ENCODE measurements at regions not wholly inside any gene's neighbourhood (a gene's known extent, or its start where the extent isn't known, plus 50 kb on each side); places are given as distances from the start of the nearest gene placed in this dataset.
"Not testable (repeated sequence)": the region's sequence is repeated elsewhere in the genome, so short reads cannot be mapped to it uniquely, and the experiment has no call there.

DNA sequence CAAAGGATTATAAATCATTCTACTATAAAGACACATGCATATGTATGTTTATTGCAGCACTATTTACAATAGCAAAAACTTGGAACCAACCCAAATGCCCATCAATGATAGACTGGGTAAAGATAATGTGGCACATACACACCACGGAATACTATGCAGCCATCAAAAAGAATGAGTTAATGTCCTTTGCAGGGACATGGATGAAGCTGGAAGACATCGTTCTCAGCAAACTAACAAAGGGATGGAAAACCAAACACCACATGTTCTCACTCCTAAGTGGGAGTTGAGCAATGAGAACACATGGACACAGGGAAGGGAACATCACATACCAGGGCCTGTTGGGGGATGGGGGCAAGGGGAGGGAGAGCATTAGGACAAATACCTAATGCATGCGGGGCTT lies 133.2 kb downstream of the ATXN3L start:
- DNase-seq: not testable (repeated sequence)

DNA sequence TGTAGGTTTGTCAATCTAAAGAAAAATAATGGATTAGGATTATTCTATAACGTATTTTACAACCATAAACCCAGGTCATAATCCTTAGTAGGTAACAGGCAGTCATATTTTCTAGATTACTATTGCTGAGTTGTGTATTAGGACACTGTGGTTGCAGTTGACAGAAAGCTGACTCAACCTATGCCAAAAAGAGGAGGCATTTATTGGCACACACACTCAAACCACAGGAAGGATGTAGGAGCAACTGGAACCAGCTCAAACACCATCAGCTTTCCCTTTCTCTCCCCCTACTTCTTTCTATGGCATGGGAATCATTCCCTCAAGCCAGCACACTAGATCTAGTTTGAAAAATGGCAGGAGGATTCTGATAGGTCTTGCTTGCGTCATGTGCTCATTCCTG lies 136.4 kb upstream of the FAM9C start:
- DNase-seq: no peak

DNA sequence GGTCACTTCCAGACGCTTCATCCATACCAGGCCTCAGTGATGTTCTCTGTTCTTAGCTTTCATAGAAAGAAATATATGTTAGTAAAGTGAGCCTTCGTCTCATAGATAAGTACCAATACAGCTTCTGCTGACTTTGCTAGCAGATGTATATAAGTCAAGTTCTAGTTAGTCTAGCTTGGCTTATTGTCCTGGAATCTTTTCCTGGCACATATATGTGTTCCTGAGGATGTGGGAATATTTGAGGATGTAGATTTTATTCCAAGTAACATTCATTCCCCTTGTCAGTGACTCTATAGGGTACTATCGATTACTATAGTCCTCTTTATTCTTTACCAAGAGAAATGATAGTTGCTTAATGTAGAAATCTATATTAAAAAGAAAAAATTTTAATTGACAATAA lies 135.2 kb upstream of the FAM9C start:
- no peak for DNase-seq

DNA sequence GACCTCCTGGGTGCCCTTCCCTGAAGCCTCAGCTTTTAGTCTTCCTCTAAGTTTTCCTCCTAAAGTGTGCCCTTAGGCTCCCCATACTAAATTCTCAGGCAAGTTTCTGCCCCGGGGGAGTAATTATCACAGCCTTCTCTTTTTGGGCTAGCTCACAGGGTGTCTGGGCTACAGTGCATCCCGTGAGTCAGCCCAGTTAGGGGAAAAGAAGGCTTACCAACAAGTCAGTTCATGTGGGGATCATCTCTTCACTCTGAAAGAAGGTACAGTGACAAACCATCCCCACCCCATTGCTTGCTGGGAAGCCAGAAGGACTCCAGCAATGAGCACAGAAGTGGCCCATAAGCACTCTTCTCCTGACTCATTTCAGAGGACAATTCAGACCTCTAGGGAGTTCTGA lies 134.7 kb upstream of the FAM9C start:
- no peak for DNase-seq

DNA sequence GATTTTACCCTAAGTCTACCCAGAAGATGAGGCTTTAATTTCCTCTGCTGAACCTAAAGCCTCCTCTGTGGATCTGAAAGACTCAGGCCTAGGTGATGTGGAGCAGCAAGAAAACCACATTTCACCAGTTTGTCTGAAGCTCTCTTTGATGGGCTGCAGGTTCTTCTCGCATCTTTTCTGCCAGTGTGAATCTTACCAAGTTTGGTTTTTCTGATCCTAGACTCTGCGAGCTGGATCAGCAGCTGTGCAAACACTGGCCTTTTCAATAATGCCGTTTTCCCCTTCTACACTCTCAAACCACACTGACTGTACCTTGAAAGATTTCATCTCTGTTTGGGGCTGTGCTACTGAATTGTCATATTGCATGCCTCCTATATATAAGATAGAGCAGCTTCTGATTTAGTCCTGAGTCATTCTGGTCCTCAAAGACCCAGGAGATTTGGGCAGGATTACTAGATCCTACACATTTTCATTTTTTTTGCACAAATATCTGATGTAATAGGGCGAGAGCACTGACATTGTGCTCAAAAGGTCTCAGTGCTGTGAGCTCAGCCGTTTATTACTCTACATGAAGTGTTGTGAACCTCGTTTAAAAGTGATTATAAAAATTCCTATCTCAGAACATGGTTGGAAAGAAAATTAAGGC lies 133.6 kb upstream of the FAM9C start:
- no peak for DNase-seq

DNA sequence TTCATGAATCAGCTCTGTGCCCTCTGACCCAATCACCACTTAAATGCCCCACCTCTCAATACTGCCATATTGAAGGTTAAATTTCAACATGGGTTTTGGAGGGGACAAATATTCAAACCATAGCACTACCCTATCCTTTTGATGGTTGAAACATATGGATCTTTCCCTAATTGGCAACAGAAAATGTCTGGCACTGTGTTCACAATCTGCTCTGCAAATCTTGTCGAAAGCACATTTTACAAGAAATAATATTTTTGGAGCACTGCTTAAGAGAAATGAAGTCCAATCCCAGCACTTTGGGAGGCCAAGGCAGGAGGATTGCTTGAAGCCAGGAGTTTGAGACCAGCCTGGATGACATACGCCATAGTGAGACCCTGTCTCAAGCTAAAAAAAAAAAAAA lies 130.6 kb upstream of the FAM9C start:
- DNase-seq: no peak

DNA sequence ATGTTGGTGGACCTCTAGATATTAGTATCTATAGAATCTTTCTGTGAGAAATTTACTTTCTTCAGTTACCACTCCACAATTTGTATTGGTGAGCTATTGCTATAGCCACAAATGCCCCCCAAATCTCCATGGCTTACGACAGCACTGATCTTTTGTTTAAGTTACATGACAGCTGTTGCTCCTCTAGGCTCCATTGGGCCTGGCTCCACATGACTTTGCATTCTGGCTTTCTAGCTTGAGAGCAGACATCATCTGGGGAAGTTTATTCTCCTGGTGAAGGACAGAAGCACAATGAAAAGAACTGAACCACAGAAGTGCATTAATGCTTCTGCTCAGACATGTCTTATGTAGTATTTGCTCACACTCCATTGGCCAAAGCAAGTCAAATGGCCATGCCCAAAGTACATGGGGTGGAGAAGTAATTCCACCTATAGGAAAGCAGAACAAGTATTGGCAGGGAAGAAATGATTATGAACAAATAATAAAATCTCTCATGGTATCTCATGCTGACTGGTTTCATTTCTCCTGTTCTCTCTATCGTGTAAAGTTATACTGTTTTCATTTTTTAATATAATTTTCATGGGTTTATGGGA lies 126.6 kb upstream of the FAM9C start:
- no peak for DNase-seq

DNA sequence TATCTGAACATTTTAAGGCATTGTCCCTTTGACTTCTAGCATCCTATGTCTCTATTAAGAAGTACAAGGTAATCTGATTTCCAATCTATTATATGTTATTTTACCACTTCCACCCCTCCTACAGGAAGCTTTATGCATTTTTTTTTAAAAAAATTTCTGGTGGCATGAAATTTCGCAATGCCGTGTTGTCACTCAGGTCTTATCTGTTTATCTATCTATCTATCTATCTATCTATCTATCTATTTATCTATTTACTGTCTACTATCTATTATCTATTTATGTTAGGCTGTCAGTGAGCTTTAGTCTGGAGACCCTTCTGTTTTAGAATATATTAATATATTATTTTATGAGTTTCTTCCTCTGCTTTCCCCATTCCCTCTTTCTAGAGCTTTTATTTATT lies 125.3 kb upstream of the FAM9C start:
- no peak for DNase-seq

DNA sequence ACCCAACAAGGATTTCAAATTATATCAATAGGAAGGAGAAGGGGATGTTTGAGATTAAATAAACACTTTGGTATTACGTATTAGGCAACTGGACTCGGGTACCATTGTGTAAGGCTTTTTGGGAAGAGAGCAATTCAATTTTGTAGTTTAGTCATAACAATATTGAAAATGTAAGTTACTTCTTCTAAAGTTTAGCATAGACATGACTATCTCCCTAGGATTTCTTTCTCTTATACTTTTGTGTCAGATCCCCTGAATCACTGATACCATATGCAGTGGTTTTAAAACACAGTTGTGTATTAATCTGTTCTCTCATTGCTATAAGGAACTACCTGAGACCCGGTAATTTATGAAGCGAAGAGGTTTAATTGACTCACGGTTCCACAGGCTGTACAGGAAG lies 123.8 kb upstream of the FAM9C start:
- no peak for DNase-seq

DNA sequence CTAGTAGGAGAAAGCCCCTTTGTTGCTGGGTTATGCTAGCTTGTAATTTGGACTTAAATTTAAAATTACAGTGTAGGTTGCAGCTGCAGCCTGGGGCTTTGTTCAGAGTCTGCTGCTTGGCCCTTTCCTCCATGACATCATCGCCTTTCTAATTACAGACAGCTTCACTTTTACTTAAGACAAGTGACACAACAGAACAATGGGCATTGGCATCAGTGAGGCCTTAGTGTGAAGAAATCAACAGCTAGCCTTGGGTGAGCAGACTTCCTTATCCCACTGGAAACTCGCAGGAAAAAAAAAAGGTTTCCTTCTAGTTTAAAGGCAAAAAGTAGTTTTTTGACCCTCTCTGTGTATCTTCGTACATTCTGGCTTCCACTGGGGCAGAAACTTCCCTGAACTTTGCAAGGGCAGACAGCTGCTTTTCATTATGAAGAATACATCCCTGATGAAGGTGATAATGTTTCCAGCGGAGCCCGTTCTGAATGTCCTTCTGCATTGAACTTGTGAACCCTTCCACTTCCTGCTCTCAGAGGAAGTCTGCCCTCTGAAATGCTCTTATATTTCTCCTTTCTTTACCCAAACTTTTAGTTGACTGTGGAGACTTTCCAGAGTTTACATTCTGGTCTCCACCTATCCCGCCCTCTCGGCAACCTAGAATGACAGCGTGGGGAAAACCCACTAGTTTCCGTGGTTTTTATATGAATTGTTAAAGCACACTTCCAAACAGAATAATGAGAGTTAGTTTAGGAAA lies 123.2 kb upstream of the FAM9C start:
- DNase-seq: no peak

DNA sequence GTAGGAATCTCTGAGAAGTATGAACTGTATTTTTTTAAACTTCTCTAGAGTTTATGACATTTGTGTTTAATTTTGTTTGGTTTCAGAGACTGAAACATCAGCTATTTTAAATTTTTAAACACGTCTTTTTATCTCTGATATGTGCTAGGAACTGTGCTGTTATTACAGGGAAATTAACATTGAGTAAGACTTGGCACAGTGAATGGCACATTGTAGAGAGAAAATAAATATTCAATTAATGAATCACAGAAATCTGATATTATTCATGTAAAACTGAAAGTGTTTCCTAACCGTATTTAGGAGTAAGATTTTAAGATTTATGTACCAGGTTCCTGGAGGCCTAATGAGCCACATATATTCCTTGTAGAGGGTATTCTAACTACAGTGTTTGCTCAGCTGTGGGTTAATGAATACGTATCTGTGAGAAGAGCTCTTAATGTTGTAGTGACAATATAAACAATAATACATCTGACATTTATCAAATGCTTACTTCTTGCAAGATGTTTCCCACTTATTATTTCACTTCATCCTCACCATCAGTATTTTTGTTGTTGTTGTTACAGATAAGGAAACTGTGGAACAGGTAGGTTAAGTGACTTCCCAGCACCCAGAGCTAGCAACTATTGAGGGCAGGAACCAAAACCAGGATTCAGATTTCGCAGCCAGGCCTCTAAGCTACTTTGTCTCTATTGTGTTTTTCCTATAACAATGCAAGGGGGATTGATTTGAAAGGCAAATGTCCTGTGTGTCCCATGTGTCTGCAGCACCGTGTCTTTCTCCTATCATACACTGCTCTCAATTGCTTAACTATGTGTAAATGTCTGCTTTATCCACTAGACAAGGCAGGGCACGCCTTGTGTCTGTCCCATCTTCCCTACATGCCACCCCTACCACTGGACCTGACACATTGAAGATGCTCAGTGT lies 121.1 kb upstream of the FAM9C start:
- no peak for DNase-seq

DNA sequence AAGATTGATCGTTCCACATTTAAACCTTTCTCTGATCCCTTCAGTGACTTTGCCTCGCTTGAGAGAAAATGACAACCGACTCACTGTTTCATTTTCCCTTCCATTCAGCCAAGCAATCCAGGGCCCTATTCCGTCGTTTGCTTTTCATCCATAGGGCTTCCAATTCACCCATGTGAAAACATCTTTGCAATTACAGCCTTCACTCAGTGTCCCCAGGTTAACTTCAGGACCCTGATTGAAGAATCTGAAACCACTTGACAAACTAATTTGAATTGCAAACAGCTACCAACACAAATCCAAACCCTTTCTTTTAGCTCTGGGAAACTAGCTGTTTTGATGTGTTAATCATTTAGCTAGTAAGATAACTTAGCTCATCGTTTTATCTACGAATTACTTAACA lies 120.2 kb upstream of the FAM9C start:
- no peak for DNase-seq

DNA sequence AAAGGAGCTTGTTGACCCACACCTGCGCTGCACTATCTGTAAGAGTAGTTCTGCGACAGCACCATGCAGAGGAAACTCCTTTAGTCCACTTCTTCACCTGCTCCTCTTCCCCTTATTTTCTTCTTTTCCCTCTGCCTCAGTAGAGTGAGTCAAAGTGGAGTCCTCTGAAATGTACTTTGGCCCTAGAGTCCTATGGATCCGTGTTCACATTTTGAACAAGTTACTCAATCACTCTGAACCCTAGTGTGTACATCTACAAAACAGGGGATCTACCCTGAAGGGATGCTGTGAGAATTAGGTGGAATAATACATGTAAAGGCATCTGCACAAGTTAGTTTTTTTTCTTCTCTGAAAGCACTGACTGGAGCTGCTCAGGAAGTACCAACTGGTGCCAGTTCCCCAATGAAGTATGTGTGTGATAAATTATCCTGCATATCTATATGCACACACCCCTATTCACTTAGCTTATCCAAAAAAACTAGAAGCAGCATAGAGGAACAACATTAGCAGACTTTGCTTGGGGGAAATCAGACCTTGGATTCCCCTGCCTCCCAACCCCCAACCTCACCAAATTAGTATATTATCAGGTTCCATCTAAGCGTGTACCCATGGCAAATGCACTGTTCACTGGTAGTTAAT lies 118.5 kb upstream of the FAM9C start:
- no peak for DNase-seq

DNA sequence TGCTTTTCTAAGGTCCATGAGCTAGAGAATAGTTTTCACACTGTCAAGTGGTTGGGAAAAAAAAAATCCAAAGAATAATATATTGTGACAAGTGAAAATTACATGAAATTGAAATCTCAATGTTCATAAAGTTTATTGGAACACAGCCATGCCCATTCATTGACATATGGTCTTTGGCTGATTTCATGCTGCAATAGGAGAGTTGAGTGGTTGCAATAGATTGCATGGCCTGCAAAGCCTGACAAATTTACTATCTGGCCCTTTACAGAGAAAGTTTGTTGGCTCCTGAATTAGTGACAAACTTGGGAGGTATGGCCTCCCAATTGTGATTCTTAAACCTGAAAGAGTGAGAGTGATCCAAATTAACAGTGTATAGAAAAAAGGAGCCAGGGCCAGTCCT lies 115.5 kb upstream of the FAM9C start:
- DNase-seq: no peak

DNA sequence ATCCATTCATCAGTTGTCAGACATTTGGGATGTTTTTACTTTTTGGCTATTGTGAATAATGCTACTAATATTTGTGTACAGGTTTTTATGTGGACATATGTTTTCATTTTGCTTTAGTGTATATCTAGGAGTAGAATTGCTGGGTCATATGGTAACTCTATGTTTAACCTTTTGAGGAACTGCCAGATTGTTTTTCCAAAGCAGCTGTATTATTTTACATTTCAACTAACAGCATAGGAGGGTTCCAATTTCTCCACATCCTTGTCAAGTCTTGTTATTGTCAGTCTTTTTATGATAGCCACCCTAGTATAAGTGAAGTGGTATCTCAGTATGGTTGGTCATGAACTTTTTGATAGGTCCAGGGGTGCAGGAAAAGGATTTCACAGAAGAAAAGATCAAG lies 114.5 kb upstream of the FAM9C start:
- DNase-seq: no peak

DNA sequence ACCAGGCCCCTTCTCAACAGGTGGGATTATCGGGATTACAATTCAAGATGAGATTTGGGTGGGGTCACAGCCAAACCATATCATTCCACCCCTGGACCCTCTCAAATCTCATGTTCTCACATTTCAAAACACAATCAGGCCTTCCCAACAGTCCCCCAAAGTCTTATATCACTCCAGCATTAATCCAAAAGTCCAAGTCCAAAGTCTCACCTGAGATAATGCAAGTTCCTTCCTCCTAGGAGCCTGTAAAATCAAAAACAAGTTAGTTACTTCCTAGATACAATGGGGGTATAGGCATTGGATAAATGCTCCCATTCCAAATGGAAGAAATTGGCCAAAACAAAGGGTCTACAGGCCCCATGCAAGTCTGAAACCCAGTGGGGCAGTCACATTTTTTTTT lies 111.1 kb upstream of the FAM9C start:
- DNase-seq: not testable (repeated sequence)

DNA sequence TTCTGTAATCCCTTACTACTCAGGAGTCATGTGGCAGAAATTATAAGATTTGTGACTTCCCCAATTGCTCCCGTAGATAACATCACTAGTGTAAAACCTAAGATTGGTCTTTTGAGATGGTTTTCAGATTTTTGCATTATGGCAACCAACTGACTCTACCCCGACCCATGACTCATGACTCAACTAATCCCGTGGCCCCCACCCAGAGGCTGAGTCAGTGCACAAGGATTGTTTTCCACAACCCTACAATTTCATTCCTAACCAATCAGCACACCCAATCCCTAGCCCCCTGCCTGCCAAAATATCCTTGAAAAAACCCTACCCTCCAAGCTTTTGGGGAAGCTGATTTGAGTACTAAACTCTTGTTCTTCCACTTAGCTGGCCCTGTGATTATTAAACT lies 109.4 kb upstream of the FAM9C start:
- no peak for DNase-seq

DNA sequence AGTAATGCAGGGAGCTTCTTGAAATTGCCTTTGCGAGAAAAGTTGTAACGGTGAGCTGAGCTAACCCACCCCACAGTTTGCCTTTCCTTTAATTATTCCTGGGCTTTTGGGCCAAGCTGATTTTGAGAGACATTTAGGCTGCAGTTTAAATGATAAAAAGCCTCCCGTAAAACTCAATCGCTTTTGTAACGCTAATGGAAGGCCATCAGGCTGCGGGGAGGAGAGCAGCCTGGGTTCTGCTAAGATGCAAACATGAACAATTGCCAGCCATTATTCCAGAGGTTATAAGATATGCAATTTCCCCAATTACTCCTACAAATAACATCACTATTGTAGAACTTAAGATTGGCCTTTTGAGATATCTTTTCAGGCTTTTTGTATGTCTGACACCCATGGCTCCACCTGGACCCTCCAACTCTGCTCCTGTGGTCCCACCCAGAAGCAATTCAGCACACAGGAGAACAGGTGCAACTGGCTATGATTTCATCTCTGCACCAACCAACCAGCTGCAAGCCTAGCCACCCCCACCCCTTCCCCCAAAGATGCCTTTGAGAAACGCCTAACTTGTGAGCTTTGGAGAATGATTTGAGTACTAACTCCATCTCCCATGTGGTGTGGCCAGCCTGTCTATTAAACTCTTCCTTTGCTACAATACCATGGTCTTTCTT lies 108.2 kb upstream of the FAM9C start:
- no peak for DNase-seq

DNA sequence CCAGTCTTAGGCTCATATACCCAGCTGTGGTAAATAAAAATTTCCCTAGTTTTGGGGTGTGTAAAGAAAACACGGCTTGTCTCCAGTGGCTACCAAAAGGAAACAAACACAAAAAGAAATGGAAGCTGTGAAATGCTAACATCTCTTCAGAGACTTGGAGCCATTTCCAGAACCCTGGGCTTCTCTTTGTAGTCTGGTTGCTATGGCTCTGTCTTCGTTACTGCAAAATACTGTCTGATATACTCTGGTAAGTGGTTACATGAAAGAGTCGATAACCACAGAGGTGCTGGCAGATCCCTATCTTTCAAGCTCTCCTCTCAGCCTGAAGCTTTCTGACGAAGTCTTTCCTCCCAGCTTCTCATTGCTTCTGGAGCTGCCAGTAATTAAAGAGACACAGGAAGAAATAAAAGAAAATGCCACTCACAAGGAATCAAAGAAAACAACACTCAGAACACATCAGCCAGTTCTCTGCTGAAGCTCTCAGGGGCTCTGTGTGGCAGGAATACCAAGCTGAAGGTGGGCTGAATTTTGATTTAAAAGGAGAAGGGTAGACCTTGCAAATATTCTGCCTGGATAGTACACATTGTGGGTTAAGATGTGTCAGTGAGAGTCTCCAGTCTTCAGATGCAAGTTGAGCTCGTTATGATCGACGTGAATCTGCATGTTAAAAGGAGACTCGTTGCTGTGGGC lies 107.6 kb upstream of the FAM9C start:
- no peak for DNase-seq

DNA sequence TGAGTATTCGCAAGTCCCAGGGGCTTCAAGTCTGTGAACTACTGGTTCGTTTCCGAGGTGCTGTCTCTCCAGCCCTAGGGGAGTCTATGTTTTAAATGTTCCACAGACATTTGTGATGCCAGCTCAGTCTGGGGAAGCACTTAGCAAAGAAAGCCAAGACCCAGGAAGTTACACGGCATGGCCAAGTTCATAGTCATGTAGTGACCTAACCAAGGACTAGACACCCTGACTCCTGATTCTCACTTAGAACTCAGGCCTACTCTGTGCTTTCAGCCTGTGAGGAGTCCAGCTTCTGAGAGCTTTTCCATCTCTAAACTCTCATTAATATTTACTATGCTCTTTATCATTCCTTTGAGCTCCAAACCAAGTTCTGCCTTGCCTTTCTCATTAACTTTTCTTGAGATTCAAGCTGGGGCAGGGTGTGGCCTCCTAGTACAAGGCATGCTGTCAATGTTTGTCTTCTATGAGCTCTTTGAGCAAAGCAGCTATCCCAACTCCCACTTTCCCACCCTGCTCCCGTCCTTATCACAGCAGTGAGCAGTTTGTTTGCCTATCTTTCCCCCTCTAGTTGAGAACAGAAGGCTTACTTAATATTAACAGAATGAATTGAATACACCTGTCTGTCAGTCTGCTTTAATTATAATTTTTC lies 105.4 kb upstream of the FAM9C start:
- DNase-seq: no peak

DNA sequence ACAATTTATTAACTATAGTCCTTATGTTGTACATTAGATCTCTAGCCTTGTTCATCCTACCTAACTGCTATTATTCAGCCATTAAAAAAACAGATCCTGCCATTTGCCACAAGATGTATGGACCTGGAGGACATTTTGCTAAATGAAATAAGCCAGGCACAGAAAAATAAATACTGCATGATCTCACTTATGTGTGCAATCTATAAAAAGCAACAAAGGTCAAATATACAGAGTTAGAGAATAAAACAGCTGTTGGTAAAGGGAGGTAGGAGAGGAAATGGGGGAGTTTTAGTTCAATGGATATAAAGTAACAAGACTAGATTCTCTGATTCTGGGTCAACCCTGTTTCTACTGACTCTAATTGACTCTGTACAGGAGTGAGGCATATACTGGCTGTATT lies 103.3 kb upstream of the FAM9C start:
- DNase-seq: no peak

All from C1 segment of cervical spinal cord (tissue), 14 donors.